Astrocyte (in vitro differentiated cells and primary cell): ENCODE measurements at regions not wholly inside any gene's neighbourhood (a gene's known extent, or its start where the extent isn't known, plus 50 kb on each side); places are given as distances from the start of the nearest gene placed in this dataset.

Experiments used
- DNase-seq: peaks from one replicate; pipeline ENCODE4 v3.0.0-alpha.2; 2010; ENCODE audit warnings: low read depth
- FAIRE-seq: peaks from 2 replicates; lab custom pipeline; 2011; peaks lifted over from hg19 to GRCh38; lab: Jason Lieb, UNC
- H2AFZ ChIP-seq: 2 replicates; pipeline ENCODE4 v1.6.0; 2012; ENCODE audit warnings: low read depth, low read length, inconsistent platforms
- H3K27ac ChIP-seq: 2 replicates; pipeline ENCODE4 v1.5.1; 2011; ENCODE audit warnings: low read depth, low read length, inconsistent platforms
- H3K27me3 ChIP-seq: 2 replicates; pipeline ENCODE4 v1.6.0; 2011; ENCODE audit warnings: low read length, inconsistent platforms; ENCODE audit not compliant: insufficient read depth
- H3K36me3 ChIP-seq: 2 replicates; pipeline ENCODE4 v1.5.1; 2011; ENCODE audit warnings: low read length, inconsistent platforms; ENCODE audit not compliant: insufficient read depth
- H3K4me1 ChIP-seq: 2 replicates; pipeline ENCODE4 v1.5.1; 2011; ENCODE audit warnings: low read length, inconsistent platforms; ENCODE audit not compliant: insufficient read depth
- H3K4me2 ChIP-seq: 2 replicates; pipeline ENCODE4 v1.6.0; 2012; ENCODE audit warnings: low read length, inconsistent platforms
- H3K4me3 ChIP-seq: 2 replicates; pipeline ENCODE4 v1.5.1; 2011; ENCODE audit warnings: low read depth, mild to moderate bottlenecking, low read length, inconsistent platforms; ENCODE audit not compliant: insufficient read depth
- H3K79me2 ChIP-seq: 2 replicates; pipeline ENCODE4 v1.6.0; 2012; ENCODE audit warnings: mild to moderate bottlenecking, low read length, inconsistent platforms; ENCODE audit not compliant: insufficient read depth
- H3K9ac ChIP-seq: 2 replicates; pipeline ENCODE4 v1.6.0; 2012; ENCODE audit warnings: mild to moderate bottlenecking, low read length, inconsistent platforms
- H3K9me3 ChIP-seq: 2 replicates; pipeline ENCODE4 v1.5.1; 2012; ENCODE audit warnings: low read depth, mild to moderate bottlenecking, low read length, inconsistent platforms; ENCODE audit not compliant: insufficient read depth
- H4K20me1 ChIP-seq: 2 replicates; pipeline ENCODE4 v1.6.0; 2012; ENCODE audit warnings: low read length, inconsistent platforms; ENCODE audit not compliant: insufficient read depth
- H3K27ac Mint-ChIP-seq: one replicate; pipeline ENCODE4 v1.8.0; 2021; ENCODE audit warnings: mild to moderate bottlenecking, mixed read lengths; ENCODE audit not compliant: unreplicated experiment
- H3K27me3 Mint-ChIP-seq: one replicate; pipeline ENCODE4 v1.8.0; 2021; ENCODE audit warnings: low read depth, mixed read lengths; ENCODE audit not compliant: unreplicated experiment
- H3K36me3 Mint-ChIP-seq: one replicate; pipeline ENCODE4 v1.8.0; 2021; ENCODE audit warnings: low read depth, mixed read lengths; ENCODE audit not compliant: unreplicated experiment
- H3K4me1 Mint-ChIP-seq: one replicate; pipeline ENCODE4 v1.8.0; 2021; ENCODE audit warnings: low read depth, mixed read lengths; ENCODE audit not compliant: unreplicated experiment
- H3K4me3 Mint-ChIP-seq: one replicate; pipeline ENCODE4 v1.8.0; 2021; ENCODE audit warnings: mild to moderate bottlenecking, moderate library complexity, mixed read lengths; ENCODE audit not compliant: unreplicated experiment
- H3K9me3 Mint-ChIP-seq: one replicate; pipeline ENCODE4 v1.8.0; 2021; ENCODE audit warnings: mild to moderate bottlenecking, mixed read lengths; ENCODE audit not compliant: unreplicated experiment
- EZH2 ChIP-seq: IDR thresholded peaks from 2 replicates; pipeline ENCODE4 v1.6.1; 2012; ENCODE audit warnings: mild to moderate bottlenecking, low read length, inconsistent platforms; ENCODE audit not compliant: insufficient read depth
- TF ChIP-seq, protein P1 (sequence below): IDR thresholded peaks from 2 replicates; pipeline ENCODE4 v1.5.1; 2011; ENCODE audit warnings: low read depth, mild to moderate bottlenecking, inconsistent platforms, low read length, moderate library complexity; ENCODE audit not compliant: insufficient read depth

- no peak overlapping the region for H3K9ac ChIP-seq
- no peak overlapping the region for H3K4me3 ChIP-seq
- no peaks in the 10 kb centered on the region for H3K27me3 ChIP-seq
- TF ChIP-seq, protein P1, sequence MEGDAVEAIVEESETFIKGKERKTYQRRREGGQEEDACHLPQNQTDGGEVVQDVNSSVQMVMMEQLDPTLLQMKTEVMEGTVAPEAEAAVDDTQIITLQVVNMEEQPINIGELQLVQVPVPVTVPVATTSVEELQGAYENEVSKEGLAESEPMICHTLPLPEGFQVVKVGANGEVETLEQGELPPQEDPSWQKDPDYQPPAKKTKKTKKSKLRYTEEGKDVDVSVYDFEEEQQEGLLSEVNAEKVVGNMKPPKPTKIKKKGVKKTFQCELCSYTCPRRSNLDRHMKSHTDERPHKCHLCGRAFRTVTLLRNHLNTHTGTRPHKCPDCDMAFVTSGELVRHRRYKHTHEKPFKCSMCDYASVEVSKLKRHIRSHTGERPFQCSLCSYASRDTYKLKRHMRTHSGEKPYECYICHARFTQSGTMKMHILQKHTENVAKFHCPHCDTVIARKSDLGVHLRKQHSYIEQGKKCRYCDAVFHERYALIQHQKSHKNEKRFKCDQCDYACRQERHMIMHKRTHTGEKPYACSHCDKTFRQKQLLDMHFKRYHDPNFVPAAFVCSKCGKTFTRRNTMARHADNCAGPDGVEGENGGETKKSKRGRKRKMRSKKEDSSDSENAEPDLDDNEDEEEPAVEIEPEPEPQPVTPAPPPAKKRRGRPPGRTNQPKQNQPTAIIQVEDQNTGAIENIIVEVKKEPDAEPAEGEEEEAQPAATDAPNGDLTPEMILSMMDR = no peak
- no peak for TF ChIP-seq EZH2
- H3K4me3 Mint-ChIP-seq = no peak overlapping the region
- DNase-seq (no peak), FAIRE-seq (no peak)
- no peak overlapping the region for H3K27ac ChIP-seq
- H3K79me2 ChIP-seq = no peaks in the 10 kb centered on the region
- H3K4me1 Mint-ChIP-seq = no peaks in the 10 kb centered on the region
- no peak overlapping the region for H3K4me2 ChIP-seq
- H3K4me1 ChIP-seq = no peaks in the 10 kb centered on the region
- no peaks in the 10 kb centered on the region for H3K27me3 Mint-ChIP-seq
- no peaks in the 10 kb centered on the region for H3K36me3 ChIP-seq
- H3K36me3 Mint-ChIP-seq = peaks cover 2% of the 10 kb centered on the region
- H3K27ac Mint-ChIP-seq = no peak overlapping the region
- H4K20me1 ChIP-seq = no peaks in the 10 kb centered on the region
- peaks cover 19% of the 10 kb centered on the region for H3K9me3 Mint-ChIP-seq
- H3K9me3 ChIP-seq = no peaks in the 10 kb centered on the region
- H2AFZ ChIP-seq = no peak overlapping the region
Observed at GRCh38 chr3:25246913-25247312, 181.2 kb upstream of the RARB start.

GRCh38 chr3:25252291-25252690 lies 175.8 kb upstream of the RARB start:
- Histone ChIP-seq H2AFZ (no peak overlapping the region), H3K27ac (no peak overlapping the region), H3K27me3 (no peaks in the 10 kb centered on the region), H3K36me3 (no peaks in the 10 kb centered on the region), H3K79me2 (no peaks in the 10 kb centered on the region), H4K20me1 (no peaks in the 10 kb centered on the region), H3K4me1 (peaks cover 3% of the 10 kb centered on the region), H3K9me3 (no peaks in the 10 kb centered on the region), H3K4me3 (no peak overlapping the region), H3K9ac (no peak overlapping the region), H3K4me2 (no peak overlapping the region)
- no peaks in the 10 kb centered on the region for H3K27me3 Mint-ChIP-seq
- FAIRE-seq = no peak
- peaks cover 12% of the 10 kb centered on the region for H3K9me3 Mint-ChIP-seq
- TF ChIP-seq EZH2 = no peak
- TF ChIP-seq, protein P1 = no peak
- no peak for DNase-seq
- H3K4me1 Mint-ChIP-seq = peaks cover 3% of the 10 kb centered on the region
- H3K4me3 Mint-ChIP-seq = no peak overlapping the region
- peaks cover 2% of the 10 kb centered on the region for H3K36me3 Mint-ChIP-seq
- no peak overlapping the region for H3K27ac Mint-ChIP-seq

DNA sequence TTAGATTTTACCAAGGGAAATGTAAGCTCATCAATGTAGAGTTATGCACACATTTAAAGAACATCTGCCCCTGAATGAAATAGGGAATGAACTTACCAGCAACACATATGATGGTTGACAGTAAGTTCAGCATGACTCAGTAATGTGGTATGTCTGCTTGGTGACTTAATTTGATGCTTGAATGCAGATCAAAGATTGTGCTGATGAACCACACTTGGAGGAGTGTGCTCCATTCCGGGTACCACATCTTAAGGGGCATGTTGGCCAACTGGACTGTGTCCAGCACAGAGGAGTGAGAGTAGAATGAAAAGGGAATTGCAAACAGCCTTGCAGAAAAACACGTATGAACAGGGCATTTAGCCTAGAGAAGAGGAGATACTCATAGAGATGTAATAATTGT lies 171.0 kb upstream of the RARB start:
- Histone ChIP-seq H3K4me1 (peaks cover 4% of the 10 kb centered on the region), H3K4me3 (no peak overlapping the region), H3K27me3 (no peaks in the 10 kb centered on the region), H3K9ac (no peak overlapping the region), H3K4me2 (no peak overlapping the region), H3K9me3 (no peaks in the 10 kb centered on the region), H2AFZ (no peak overlapping the region), H3K36me3 (no peaks in the 10 kb centered on the region), H3K27ac (no peak overlapping the region), H3K79me2 (no peaks in the 10 kb centered on the region), H4K20me1 (no peaks in the 10 kb centered on the region)
- Mint-ChIP-seq H3K9me3 (peaks cover 9% of the 10 kb centered on the region), H3K27me3 (peaks cover 9% of the 10 kb centered on the region), H3K27ac (no peak overlapping the region), H3K4me3 (no peak overlapping the region), H3K4me1 (peaks cover 4% of the 10 kb centered on the region), H3K36me3 (no peaks in the 10 kb centered on the region)
- DNase-seq = peak; percentile 87
- peak; percentile 71 for FAIRE-seq
- no peak for TF ChIP-seq EZH2
- TF ChIP-seq, protein P1 = no peak
